Non-pigmented ciliary epithelial cell (primary cell): ENCODE measurements at regions not wholly inside any gene's neighbourhood (a gene's known extent, or its start where the extent isn't known, plus 50 kb on each side); places are given as distances from the start of the nearest gene placed in this dataset.
"Not testable (repeated sequence)": the region's sequence is repeated elsewhere in the genome, so short reads cannot be mapped to it uniquely, and the experiment has no call there.

Experiments used
- DNase-seq: peaks from one replicate; pipeline ENCODE4 v3.0.0-alpha.2; 2010; ENCODE audit warnings: low read depth

DNA sequence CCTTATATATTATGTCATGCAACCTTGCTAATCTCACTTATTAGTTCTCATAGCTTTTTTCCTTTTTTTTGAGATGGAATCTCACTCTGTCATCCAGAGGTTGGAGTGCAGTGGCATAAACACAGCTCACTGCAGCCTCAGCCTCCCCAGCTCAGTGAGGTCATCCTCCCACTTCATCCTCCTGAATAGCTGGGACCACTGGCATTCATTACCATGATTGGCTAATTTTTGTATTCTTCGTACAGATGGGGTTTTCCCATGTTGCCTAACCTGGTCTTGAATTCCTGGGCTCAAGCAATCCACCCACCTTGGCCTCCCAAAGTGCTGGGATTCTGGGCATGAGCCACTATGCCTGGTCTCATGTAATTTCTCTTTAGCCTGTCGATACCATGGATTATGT lies 89.1 kb upstream of the TRIM24 start:
- DNase-seq = no peak

- DNase-seq = no peak
Measured at GRCh38 chr7:138374119-138374693, 85.9 kb upstream of the TRIM24 start.

GRCh38 chr7:138377306-138377705 lies 82.8 kb upstream of the TRIM24 start:
- DNase-seq = no peak

DNA sequence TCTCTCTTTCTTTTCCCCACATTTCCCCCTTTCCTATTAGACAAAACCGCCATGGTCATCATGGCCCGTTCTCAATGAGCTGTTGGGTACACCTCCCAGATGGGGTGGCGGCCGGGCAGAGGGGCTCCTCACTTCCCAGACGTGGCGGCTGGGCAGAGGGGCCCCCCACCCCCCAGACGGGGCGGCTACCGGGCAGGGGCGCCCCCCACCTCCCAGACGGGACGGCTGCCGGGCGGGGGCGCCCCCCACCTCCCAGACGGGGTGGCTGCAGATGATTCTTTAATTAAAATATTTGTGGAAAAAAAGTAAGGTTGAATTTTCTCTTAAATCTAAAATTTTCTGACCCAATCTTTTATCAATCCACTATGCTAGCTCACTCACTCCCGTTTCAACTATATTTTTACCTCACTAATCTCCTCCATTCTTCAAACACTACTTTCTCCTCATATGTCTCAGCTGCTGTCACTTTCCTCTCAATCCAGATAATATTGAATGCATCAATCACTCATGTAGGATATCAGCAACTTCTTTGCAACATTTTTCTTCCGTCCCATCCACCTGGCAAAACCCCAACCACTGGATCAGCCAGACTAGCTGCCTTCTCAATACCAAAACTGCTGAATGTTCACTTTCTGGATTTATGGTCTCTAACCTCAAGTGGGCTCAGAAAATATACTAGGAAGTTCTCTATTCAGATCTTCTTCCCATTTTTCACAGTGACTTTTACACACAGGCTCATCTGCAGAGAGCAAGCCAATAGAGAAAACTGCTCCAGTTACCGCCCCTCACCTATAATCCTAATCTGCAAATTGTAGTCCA lies 81.1 kb upstream of the TRIM24 start:
- no peak for DNase-seq

DNA sequence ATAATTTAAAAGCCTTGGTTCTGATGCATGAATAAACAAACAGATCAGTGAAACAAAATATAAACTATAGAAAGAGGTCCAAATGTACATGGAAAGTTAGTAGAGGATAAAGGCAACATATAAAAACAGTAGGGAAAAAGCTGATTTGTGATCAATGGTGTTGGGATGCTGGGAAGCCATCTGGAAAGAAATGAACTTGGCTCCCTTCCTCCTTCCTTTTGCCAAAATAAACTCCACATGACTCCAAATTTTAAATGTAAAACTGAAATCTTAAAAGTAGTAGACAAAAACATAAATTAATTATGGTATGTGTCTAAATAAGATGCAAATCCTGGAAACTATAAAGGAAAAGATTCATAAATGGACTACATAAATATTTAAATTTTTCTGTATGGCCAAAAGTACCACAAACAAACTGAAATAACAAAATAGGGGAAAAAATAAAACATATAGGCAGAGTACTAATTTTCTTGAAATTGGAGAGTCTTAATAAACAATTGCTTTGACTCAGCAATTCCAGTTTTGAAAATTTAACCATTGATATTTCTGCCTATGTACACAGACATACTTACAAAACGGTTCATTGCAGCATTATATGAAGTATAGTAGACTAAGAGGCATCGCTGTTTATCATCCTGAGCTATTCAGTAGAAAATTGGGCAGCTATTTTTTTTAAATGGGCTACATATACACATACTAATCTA lies 77.0 kb upstream of the TRIM24 start:
- DNase-seq = no peak

DNA sequence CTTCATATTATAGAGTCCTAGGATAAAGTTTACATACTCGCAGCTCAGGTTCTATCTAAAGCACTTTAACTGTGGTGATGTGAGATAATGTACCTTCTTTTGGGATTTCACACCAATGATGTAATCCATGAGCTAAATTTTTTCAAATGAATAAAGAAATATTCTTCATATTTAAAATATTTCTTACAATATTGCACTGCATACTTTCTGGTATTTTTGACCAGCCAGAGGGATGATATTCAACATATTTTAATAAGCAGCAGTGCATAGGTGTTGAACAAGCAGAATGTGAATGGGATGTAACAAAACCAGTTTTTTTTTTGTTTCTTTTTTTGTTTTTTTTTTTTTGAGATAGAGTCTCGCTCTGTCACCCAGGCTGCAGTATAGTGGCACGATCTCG lies 73.2 kb upstream of the TRIM24 start:
- no peak for DNase-seq

DNA sequence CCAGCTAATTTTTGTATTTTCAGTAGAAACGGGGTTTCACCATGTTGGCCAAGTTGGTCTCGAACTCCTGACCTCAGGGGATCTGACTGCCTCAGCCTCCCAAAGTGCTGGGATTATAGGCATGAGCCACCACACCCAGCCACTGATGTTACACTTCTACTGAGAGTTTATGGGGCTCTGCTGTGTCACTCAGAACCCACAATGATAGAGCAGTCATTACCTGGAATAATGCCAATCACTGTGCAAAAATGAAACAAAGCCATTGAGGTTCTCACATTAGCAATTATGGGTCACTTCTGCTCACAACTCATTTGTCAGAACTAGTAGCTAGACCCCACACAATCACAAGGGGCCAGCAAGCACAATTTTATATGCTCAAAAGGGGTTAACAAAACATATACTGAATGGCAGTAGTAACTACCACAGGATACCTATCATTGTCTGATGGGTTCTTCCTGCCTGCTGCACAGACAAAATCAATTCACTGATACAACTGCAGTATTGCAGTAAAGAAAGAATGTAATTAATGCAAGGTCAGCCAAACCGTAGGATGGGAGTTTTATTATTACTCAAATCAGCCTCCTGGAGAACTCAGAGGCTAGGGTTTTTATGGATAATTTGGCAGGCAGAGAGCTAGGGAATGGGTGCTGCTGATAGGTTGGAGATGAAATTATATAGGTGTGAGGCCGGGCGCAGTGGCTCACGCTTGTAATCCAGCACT lies 72.1 kb upstream of the TRIM24 start:
- no peak for DNase-seq

DNA sequence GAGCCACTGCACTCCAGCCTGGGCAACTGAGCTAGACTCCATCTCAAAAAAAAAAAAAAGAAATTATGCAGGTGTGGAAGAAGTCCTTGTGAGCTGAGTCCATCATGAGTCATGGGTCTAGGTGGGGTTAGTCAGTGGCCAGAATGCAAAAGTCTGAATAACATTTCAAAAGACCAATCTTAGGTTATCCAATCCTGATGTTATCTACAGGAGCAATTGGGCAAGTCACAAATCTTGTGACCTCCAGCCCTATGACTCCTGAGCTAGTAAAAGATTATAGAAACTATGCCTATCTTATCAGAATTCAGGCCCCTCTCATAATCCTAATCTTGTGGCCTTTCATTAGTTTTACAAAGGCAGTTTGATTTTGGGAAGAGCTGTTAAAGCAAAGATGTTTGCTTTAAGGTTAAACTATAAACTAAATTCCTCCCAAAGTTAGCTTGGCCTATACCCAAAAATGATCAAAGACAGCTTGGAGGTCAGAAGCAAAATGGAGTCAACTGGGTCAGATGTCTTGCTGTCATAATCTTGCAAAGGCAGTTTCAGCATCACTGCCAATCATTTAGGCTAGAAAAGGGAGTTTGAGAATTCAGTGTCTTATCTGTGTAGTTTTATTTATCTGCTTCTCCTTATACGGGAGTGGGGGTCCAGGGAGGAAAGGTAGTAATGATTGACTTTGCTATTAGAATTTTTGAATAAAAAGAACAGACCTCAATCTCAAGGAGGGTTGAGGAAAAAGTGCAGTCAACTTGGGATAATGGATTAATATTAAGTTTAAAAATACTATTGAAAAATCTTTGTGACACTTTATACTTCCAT lies 71.2 kb upstream of the TRIM24 start:
- DNase-seq = no peak

GRCh38 chr7:138395763-138396162 lies 64.3 kb upstream of the TRIM24 start:
- DNase-seq = no peak

DNA sequence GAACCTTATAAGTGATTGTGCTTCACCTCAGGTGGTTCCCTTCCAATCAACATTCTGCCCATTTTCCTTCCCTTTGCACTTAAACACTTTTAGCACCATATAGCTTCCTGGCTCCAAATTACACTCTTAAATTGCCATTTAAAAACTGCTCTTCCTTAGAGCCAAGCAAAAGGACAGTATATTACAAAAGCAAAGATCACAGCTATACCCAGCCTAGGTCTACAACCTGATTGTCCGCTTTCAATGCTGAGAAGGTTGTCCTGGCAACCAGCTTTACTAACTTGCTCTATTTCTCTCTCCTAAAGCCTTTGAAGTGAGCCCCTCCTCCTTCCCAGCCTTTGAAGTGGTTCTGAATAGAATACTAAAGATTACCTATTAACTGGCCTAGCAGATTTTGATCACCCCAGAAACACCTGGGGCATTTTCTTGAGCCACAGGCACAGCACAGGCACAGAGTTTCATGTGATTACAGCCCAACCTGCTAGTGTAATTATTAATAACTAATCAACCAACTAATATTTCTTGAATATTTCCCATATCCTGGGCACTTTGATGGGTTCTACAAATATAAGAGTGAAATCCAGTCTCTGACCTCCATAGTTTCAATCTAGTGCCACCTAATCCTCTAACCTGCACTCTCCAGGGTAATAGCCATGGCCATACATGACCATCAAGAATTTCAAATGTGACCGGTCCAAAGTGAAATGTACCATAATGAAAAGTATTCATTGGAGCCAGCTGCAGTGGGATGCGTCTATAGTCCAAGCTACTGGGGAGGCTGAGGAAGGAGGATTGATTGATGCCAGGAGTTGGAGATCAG lies 63.6 kb upstream of the TRIM24 start:
- no peak for DNase-seq

- DNase-seq = not testable (repeated sequence)
Measured at GRCh38 chr7:138397071-138397433, 63.0 kb upstream of the TRIM24 start.

DNA sequence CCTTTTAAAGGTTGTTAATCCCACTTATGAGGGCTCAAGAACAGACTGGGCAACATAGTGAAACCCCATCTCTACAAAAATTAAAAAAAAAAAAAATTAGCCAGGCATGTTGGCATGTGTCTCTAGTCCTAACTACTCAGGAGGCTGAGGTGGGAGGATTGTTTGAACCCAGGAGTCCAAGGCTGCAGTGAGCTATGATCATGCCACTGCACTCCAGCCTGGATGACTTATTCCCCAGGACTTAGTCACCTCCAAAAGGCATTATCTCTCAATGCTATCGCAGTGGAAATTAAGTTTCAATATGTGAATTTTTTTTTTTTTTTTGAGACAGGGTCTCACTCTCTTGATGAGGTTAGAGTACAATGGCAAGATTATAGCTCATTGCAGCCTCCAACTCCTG lies 61.2 kb upstream of the TRIM24 start:
- no peak for DNase-seq

DNA sequence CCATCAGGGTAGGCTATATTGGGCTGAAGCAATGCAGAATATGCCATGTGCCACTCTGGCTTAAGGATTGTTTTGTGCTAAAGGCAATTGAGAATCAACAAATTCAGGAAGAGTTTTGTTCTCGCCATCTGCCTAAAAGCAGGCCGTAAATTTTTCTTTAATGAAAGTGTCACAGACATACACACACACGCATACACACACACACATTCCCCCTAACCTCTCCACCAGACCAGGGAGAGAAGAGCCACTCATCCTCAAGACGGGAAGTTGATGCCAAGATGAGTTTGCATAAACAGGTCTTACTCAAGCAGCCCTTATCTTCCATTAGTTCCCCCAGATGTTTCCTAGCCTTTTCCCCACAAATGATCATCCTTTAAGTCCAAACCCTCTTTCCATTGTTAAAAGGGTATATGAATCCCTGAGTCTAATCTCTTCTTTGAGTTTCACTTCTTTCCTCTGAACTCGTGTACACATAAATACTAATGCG lies 59.6 kb upstream of the TRIM24 start:
- DNase-seq = no peak

GRCh38 chr7:138402749-138403148 lies 57.3 kb upstream of the TRIM24 start:
- DNase-seq = no peak

GRCh38 chr7:138405496-138405895 lies 54.6 kb upstream of the TRIM24 start:
- no peak for DNase-seq

GRCh38 chr7:138407792-138408191 lies 52.3 kb upstream of the TRIM24 start:
- DNase-seq = no peak
